Activated CD4-positive, alpha-beta T cell treated with anti-CD3 and anti-CD28 coated beads, Interleukin-2, Interleukin-4, amounts not matched to agents 100 ng/mL and 50 ng/mL, durations not matched to agents 16 hours and 8 hours (primary cell): ENCODE measurements at regions not wholly inside any gene's neighbourhood (a gene's known extent, or its start where the extent isn't known, plus 50 kb on each side); places are given as distances from the start of the nearest gene placed in this dataset.
"Not testable (repeated sequence)": the region's sequence is repeated elsewhere in the genome, so short reads cannot be mapped to it uniquely, and the experiment has no call there.

Experiments
- DNase-seq: peaks from one replicate; pipeline ENCODE4 v3.0.0-alpha.2; 2020; ENCODE audit warnings: low spot score

DNA sequence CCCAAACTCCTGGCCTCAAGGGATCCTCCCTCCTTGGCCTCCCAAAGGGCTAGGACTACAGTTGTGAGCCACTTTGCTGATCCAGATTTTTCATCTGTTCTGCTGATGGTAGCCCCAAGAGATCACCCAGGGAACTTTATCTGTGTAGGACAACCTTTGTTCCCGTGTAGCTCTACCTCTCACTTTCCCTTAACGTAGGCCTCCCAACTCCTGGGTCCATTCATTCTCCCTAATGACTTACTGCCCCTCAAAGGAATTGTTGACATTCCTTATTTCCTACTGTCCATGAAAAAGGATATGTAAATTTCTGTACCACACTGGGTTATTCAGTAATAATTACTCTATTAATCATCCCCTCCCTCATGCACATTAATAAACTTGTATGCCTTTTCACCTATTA is 51.0 kb upstream of the PHF24 start:
- DNase-seq: no peak

GRCh38 chr9:34899535-34900158 is 58.4 kb upstream of the PHF24 start:
- peak; percentile 75 for DNase-seq

DNA sequence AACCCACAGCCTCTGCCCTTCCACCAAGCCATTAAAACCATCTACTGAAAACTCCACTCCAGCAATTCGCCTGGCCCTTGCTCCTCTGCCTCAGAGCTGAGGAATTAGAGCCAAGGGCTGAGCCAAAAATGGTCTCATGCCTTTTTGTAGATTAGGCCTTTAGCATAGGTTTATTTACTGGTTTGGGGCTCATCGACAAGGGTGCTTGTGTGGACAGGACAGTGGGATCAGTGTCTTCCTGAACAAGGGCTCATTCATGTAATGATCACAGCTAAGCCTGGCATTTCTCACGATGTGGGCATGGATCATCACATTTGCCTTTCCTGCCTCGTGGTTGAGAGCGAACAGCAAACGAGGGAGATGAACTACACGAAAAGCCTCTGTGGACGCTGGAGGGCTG is 59.2 kb upstream of the PHF24 start:
- no peak for DNase-seq

- no peak for DNase-seq
These were observed 62.0 kb upstream of the PHF24 start for GRCh38 chr9:34896112-34896511.

DNA sequence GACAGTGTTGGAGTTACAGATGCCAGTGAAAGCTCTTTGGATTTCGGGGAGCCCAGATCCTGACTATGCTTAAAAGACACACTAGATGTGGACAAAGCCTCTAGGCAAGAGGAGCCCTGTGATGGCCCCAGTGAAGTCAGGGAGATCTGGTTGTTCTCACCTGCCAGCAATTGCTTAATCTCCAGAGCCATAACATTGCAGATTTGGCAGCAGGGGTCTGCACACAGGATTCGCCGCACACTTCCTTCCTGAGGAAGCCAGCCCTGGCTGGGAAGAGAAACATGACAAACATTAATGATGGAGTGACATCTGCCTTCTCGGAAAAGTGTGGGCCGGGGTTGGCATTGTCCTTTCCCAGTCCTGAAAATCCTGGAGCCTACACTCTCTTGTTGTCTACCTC is 65.2 kb upstream of the PHF24 start:
- DNase-seq: no peak

GRCh38 chr9:34891386-34891785 is 66.7 kb upstream of the PHF24 start:
- DNase-seq: no peak

- DNase-seq: no peak
These were observed 70.2 kb upstream of the PHF24 start for GRCh38 chr9:34887841-34888240.

DNA sequence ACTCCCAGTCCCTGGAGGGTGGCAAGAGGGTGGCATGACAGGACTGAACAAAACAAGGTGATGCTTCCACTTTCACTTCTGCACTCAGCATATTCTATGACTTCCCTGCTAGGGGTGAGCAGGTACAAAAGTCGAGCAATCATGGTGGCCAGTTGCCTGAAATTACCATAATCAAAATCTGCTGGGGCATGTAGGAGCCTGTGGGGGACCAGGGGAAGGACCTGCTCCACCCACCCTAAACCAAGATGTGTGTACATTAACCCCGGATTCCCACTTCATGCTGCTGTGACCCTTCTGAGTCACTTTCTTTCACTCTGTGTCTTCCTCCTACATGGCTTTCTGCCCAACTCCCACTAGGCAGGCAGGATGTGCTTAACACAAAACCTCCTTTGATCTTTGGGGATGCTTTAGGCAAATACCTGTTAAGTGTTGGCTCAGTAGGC is 73.3 kb upstream of the PHF24 start:
- DNase-seq: peak; percentile 9

DNA sequence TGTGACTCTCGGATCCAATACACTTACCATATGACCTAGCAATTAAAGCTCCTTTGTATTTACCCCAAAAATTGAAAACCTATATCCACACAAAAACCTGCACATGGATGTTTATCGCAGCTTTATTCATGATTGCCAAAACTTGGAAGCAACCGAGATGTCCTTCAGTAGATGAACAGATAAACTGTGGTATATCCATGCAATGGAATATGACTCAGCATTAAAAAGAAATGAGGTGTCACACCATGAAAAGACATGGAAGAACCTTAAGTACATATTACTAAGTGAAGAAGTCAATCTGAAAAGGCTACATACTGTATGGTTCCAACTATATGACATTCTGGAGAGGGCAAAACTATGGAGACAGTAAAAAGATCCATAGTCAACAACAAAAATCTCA is 82.0 kb upstream of the PHF24 start:
- no peak for DNase-seq

DNA sequence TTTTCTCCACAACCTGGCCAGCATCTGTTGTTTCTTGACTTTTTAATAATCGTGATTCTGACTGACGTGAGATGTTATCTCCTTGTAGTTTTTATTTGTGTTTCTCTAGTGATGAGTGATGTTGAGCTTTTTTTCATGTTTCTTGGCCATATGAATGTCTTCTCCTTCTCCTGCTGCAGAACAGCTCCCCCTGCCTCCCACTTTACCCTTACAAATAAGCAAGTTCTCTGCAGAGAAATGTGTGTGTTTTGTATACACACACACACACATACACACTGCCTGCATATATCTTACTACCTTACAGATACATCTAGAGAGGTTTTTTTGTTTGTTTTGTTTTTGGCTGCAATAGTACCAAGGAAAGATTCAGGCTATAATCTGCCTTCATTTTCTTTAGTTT is 88.7 kb upstream of the PHF24 start:
- no peak for DNase-seq

DNA sequence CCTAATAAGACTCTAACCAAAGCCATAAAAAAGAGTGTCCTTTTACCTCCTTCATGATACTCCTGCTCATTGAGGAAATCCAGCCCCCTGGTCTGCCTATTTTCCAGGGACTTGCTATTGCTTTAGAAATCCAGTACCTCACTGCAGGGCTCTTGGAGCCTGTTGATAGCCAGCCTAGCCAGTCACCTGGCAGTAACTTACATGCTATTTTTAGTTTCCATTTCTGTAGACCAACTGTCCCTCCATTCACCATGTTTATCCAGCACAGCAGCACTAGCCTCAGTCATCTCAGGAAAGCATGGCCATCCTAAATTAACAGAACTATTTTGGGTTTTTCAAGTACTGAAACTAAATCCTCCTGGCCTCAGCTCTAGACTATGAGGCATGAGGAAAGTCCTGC is 91.5 kb upstream of the PHF24 start:
- no peak for DNase-seq

GRCh38 chr9:34863426-34863825 is 94.7 kb upstream of the PHF24 start:
- no peak for DNase-seq

- DNase-seq: no peak
These were observed 95.2 kb upstream of the PHF24 start for GRCh38 chr9:34862836-34863235.

GRCh38 chr9:34862043-34862442 is 96.0 kb upstream of the PHF24 start:
- DNase-seq: no peak

DNA sequence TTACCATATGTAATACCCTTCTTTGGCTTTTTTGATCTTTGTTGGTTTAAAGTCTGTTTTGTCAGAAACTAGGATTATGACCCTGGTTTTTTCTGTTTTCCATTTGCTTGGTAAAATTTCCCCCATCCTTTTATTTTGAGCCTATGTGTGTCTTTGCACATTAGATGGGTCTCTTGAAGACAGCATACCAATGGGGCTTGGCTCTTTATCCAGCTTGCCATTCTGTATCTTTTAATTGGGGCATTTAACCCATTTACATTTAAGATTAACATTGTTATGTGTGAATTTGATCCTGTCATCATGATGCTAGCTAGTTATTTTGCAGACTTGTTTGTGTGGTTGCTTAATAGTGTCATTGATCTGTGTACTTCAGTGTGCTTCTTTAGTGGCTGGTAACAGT is 103.1 kb upstream of the PHF24 start:
- DNase-seq: not testable (repeated sequence)

DNA sequence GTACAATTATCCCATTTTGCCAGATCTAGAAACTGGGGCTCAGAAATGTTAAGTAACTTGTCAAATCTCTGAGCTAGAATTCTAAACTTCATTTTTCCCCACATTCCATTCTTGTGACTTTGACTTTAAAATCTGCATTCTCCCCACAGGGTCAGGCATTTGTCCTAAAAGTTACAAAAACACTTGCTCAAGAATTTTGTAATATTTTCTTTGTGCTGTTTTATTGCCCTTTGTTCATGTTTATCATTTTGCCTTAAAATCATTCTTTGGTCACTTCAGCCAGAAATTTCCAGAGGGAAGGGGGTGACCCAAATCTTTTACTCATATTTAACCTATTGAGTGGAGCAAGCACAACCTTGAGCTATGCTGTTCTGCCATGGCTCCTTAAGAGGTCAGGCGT is 120.1 kb upstream of the CCL21 start:
- DNase-seq: no peak

DNA sequence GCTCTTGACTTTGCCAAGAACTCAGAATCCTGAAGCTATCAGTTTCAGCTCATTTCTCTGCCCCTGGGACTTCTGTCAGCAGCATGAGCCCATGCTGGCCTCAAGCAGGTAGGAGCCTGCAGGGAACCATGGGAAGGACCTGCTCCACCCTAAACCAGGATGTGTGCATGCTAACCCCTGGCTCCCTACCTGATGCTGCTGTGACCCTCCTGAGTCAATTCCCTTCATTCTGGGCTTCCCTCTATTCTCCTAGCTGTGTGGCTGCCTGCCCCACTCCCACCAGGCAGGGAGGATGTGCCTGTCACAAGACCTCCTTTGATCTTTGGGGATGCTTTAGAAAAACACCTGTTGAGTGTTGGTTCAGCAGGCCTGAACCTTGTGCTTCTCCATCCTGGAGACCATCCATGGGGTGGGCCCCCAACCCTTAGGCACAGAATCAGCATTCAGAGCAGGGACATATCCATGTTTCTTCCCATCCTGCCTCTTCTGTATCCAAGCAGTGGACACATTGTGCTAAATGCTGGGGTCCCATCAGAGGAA is 117.1 kb upstream of the CCL21 start:
- no peak for DNase-seq

DNA sequence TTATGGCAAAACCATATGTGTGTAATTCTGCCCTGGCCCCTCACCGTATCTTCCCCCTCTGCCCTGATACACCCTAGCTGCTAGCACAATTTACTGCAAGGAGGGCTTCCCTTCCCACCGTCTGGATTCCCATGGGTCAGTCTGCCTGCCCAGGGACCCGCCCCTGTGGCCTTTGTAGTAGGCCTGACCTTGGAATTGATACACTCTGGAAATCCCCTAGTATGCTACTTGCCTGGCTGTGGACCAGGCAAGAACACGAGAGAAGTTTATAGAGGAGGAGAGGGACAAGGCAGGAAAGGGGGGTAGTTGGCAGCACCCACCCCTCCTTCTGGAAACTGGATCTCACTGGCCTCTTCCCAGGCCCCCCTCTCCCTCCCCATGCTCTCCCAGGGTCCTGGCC is 115.8 kb upstream of the CCL21 start:
- no peak for DNase-seq

GRCh38 chr9:34823778-34824177 is 113.8 kb upstream of the CCL21 start:
- no peak for DNase-seq

- no peak for DNase-seq
These were observed 100.2 kb upstream of the CCL21 start for GRCh38 chr9:34810187-34810524.

DNA sequence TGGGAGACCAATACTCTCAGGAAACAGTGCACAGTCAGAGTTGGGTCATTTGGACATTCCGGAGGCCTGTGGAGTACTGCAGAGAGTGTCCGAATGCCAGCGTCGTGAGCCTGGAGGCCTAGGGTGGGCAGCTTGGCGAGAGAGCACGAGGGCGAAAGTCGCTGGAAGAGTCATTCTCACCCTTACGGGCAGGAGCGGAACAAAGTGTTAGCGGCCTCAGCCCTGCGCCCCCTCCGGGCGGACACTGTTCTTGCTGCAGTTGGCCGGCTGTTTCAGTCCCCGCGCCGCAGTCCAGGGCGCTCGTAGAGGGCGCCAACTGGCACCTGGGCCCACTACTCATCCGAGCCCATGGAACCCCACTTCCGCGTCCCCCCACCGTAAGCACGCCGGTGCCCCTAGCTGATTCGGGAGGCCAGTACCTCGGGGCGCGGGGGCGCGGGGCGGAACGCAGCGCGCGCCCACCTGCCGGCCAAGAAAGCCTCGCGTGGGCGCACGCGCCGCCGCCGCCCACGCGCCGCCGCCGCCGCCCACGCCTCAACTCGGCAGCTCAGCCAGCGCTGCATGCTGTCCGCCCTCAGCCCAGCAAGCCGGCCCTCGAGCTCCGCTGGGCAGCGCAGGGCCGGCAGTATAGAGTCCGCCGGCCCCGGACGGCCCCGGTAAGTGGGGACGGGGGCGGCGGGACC is 99.7 kb upstream of the CCL21 start:
- DNase-seq: no peak

GRCh38 chr9:34802916-34803315 is 93.0 kb upstream of the CCL21 start:
- DNase-seq: no peak

GRCh38 chr9:34797367-34797766 is 87.4 kb upstream of the CCL21 start:
- no peak for DNase-seq

- no peak for DNase-seq
These were observed 87.0 kb upstream of the CCL21 start for GRCh38 chr9:34796924-34797323.
